KBM-7 (cell line): ENCODE measurements at regions not wholly inside any gene's neighbourhood (a gene's known extent, or its start where the extent isn't known, plus 50 kb on each side); places are given as distances from the start of the nearest gene placed in this dataset.
"Not testable (repeated sequence)": the region's sequence is repeated elsewhere in the genome, so short reads cannot be mapped to it uniquely, and the experiment has no call there.

Source experiments
- DNase-seq: peaks from one replicate; pipeline ENCODE4 v3.0.0-alpha.2; 2015
- in situ Hi-C: fragments of 300-500 bp; cut with MboI; formaldehyde crosslinking; loops from 2 replicates; pipeline ENCODE4 v1.14.3; 2020; ENCODE audit warnings: low sequenced_read_pairs, low pct_unique_long_range_greater_than_20kb, mixed read lengths

DNA sequence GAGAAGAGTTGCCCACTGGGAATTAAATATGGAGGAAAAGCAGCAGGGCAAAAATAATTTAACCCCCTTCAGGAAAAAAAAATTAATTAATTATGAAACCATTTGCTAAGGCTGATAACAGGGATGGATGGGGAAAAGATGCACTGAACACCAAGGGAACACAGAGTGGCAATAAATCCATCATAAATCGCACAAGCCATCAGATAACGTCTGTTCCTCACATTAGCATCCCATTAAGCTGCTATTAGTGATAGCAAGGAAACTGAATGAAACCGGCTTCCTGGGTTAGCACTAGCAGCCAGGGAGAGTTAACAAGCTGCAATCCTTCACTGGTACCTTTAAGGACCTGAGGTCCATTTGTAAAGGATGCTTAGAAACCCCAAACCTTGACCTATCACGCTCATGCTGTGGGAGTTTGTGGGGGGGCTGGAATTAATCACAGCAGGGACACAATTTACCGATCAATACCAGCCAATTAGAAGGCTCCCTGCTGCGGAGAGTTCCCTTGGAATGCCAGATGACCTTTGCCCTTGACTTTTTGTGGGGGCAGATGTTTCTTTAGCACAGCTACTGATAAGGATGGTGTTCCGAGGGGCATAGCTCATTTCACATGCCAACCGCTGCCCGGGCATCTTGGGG is 175.5 kb upstream of the KLF7 start:
- DNase-seq, result no peak
- in situ Hi-C loops, result no loop called here

DNA sequence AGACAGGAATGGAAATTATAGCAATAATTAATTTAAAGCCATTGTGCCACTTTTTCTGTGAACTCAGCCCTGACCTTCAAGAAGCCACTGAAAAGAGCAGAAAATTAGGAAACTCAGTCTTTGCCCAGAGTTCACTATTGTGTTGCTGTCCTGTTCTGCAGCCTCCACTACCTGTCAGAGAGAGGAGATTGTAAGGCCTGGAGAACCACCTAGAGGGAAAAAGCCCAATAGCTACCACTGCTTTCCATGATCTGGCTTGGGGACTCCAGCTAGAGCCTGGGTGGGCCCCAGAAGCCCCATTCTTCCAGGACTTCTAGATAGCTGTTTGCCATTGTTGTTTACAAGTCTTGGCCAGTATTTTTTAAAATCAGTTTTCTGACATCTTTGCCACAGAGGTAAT is 176.1 kb upstream of the KLF7 start:
- in situ Hi-C loops, result no loop called here
- no peak for DNase-seq

DNA sequence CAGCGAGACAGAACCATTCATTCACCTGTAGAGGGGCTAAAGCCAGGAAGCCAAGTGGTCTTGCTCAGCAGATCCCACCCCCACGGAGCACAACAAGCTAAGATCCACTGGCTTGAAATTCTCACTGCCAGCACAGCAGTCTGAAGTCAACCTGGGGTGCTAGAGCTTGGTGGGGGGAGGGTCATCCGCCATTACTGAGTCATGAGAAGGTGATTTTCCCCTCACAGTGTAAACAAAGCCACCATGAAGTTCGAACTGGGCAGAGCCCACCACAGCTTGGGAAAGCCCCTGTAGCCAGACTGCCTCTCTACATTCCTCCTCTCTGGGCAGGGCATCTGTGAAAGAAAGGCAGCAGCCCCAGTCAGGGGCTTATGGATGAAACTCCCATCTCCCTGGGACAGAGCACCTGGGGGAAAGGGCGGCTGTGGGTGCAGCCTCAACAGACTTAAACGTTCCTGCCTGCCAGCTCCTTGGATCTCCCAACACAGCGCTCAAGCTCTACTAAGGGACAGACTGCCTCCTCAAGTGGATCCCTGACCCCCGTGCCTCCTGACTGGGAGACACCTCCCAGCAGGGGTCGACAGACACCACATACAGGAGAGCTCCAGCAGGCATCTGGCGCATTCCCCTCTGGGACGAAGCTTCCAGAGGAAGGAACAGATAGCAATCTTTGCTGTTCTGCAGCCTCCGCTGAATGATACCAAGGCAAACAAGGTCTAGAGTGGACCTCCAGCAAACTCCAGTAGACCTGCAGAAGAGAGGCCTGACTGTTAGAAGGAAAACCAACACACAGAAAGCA is 179.0 kb upstream of the KLF7 start:
- in situ Hi-C loops, DNase-seq: not testable (repeated sequence)

DNA sequence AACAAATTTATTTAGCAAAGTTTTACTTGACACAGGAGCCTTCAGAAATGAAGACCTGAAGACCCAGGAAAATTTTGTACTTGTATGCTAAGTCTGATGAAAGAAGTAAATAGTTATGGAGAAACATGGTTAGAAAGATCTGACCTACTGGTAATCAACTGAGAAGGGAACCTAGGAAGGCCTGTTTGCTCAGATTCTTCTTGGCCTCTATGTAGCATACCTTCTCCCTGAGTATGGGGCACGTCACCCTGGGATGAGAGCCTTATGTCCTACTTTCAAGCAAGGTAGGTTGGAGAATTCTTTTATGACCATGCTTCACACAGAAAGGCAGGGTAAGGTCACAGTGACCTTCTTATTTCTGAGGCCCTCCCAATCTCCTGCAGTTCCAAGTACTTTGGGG is 178.6 kb upstream of the CREB1 start:
- DNase-seq, result no peak
- in situ Hi-C loops, result no loop called here

DNA sequence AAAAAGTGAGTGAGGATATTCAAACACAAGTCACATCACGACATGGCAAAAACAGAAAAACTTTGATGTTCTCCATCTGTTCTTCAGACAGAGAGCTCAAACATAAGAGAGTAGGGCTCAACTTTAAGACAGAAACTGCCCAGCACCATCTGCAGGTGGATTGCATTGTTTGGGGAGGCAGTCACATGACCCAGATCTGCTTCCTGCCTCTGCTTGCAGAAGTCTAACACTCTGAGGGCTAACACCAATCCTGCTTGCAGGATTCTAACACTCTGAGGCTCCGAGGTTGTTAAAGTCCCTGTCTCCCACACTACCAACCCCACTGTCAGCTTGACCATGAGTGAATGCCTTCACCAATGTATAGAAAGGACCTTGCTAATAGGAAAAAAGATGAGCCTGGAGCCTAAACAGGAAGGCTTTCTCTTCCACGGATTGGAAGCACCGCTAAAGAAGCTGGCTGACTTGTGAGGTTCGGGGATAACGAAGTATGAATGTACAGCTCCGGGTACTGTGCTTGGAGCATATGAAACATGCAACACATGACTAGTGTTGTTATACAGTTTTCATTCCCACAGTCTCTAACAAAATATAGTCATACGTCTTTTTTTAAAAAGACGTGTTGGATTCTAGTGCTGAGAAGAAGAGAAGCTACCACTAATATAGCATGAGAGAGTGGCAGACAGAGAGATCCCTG is 176.6 kb upstream of the CREB1 start:
- no peak for DNase-seq
- in situ Hi-C loops, result no loop called here

- in situ Hi-C loops, result no loop called here
- no peak for DNase-seq
Observed at GRCh38 chr2:207353836-207354235, 175.9 kb upstream of the CREB1 start.

- in situ Hi-C loops, result no loop called here
- no peak for DNase-seq
Observed at GRCh38 chr2:207354462-207354861, 175.3 kb upstream of the CREB1 start.

GRCh38 chr2:207356567-207356966 is 173.2 kb upstream of the CREB1 start:
- in situ Hi-C loops, result no loop called here
- DNase-seq, result no peak

GRCh38 chr2:207357216-207357615 is 172.5 kb upstream of the CREB1 start:
- in situ Hi-C loops, result no loop called here
- DNase-seq, result no peak

DNA sequence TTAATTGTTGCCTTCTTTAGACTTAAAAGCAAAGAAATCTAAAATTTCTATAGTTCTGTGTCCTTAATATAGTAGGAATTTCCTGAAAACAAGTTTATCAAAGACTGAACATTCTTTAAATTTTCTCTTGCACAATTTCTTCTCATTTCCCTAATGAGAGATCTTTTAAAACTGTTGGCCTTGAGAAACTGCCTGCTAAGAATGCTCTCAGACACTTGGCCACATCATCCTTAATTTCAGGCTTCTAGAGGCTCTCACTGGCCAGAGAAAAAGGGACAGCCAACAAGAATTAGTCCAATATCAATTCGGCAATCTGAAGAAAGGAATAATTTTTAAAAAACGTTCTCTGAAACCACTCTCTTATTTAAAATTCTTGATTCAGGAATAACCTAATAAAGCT is 167.0 kb upstream of the CREB1 start:
- in situ Hi-C loops, result no loop called here
- DNase-seq, result no peak

DNA sequence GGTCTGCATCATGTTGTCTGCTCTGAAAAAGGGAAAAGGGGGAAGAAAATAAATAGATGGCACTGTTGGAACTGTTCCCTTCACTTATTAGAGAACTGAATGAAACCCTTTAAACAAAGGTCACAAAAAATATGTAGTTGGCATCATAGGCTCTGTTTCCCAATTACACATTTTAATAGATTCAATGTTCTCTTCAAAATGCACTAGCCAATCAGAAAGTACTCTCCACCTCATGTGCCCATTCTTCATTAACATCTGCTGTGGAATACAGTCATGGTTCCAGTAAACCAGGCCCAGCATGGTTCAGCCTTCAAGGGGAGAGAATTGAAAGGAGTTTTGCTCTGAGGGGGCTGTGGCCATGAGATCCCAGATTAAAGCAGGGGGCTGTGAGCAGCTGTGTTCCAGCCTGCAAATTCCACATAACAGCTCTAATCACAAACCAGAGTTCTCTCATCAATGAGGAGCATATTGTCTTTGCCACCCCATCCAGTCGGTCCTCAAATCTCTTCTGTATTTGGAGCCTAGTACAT is 165.9 kb upstream of the CREB1 start:
- in situ Hi-C loops, result no loop called here
- DNase-seq, result no peak

DNA sequence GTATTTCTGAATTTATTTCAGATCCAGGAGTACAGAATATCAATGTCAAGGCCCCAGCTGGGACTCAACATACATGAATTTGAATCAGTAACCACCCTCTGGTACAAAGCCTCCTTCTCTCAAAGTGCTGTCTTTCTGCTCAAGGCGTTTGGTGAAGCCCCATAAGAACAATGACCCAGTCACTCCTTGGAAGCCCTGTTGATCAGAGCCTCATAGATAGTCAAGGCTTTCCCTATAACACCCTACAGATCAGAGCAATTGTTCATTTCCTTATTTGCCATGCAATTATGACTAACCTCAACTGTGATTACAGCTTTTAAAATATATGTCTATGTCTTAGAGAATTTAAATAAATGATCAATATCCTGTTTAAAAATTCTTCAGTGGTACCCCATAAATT is 159.1 kb upstream of the CREB1 start:
- DNase-seq, result no peak
- in situ Hi-C loops, result no loop called here

DNA sequence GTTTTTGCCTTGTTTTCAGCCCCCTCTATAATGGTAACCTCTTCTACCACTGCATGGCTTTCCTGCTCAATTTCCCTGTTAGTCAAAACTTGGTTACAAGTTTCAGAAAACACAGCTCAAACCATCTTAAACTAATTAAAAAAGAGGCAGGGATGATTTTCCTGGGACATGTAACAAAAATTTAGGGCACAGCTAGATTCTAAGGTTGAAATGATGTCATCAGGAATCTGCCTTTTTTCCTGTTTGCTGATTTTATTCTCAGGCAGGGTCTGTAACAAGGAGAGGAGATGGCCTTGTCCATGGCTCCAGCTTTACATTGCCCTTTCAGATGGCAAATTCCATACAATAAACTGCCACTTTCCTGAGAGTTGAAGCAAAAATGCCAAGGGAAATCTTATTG is 157.9 kb upstream of the CREB1 start:
- DNase-seq, result no peak
- in situ Hi-C loops, result no loop called here

DNA sequence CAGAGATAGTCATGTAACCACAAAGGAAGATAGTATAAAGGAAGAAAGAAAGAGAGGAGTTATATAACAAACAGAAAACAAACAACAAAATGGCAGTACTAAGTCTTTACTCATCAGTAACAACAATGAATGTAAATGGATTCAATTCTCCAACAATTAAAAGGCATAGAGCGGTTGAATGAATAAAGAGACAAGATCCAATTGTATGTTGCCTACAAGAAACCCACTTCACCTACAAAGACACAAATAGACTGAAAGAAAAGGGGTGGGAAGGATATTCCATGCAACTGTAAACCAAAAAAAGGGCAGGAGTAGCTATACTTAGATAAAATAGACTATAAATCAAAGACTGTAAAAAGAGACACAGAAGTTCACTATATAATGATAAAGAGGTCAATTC is 157.3 kb upstream of the CREB1 start:
- in situ Hi-C loops, result no loop called here
- no peak for DNase-seq

DNA sequence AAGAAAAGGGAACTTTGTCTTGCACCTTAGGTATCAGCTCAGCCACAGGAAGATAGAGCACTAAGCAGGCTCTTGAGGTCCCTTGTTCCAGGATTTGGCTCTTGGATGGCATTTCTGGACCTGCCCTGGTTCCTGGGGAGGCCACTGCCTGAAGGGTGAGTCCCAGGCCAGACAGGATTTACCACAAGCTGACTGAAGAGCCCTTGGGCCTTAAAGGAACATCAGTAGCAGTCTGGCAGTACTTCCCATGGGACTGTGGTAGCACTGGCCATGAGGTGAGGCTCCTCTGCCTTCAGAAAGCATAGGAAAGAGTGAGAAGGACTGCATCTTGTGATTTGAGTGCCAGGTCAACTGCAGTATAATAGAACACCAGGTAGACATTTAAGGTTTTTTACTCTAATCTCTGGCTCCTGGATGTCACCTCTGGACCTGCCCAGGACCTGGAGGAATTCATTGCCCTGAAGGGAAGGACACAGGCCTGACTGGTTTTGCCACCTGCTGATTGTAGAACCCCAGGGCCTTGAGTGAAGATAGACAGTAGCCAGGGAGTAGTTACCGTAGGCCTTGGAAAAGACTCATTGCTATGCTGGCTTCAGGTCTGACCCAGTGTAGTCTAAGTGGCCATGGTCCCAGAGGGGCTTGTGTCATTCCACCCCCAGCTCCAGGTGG is 154.4 kb upstream of the CREB1 start:
- in situ Hi-C loops, result no loop called here
- DNase-seq, result no peak

DNA sequence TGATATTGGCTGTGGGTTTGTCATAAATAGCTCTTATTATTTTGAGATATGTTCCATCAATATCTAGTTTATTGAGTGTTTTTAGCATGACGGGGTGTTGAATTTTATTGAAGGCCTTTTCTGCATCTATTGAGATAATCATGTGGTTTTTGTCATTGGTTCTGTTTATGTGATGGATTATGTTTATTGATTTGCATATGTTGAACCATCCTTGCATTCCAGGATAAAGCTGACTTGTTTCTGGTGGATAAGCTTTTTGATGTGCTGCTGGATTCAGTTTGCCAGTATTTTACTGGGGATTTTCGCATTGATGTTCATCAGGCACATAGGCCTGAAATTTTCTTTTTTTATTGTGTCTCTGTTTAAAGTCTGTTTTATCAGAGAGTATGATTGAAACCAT is 151.1 kb upstream of the CREB1 start:
- in situ Hi-C loops, DNase-seq: not testable (repeated sequence)

DNA sequence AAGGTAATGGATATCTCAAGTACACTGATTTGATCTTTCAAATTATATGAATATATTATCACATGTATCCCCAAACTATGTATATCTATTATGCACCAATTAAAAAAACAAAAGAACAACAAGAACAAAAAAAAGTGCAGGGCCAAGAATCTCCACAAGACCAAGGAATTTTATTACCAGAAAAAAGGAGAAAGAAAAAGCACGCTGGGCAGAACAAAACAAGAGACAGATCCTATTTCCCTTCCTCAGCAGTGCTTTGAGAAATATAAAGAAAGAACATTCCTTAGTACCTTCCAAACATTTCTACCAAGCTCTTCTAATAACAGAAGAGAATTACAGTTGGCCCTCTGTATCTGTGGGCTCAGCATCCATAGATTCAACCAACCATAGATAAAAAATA is 144.7 kb upstream of the CREB1 start:
- in situ Hi-C loops, result no loop called here
- DNase-seq, result no peak

DNA sequence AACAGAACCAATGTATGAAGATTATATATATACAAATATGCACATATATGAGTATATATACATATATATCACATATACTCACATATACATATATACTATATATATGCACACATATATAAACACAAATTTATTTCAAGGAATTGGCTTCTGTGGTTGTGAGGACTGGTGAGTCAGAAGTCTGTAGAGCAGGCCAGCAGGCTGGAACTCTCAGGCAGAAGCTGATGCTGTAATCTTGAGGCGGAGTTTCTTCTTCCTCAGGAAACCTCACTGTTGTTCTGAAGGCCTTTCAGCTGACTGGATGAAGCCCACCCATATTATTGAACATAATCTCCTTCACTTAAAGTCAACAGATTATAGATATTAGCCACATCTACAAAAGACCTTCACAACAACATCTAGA is 143.9 kb upstream of the CREB1 start:
- in situ Hi-C loops, result no loop called here
- no peak for DNase-seq

- DNase-seq, result no peak
- in situ Hi-C loops, result no loop called here
Observed at GRCh38 chr2:207387001-207387571, 142.7 kb upstream of the CREB1 start.
